ENCODE measurements at regions not wholly inside any gene's neighbourhood (a gene's known extent, or its start where the extent isn't known, plus 50 kb on each side); places are given as distances from the start of the nearest gene placed in this dataset.
"Not testable (repeated sequence)": the region's sequence is repeated elsewhere in the genome, so short reads cannot be mapped to it uniquely, and the experiment has no call there.

DNA sequence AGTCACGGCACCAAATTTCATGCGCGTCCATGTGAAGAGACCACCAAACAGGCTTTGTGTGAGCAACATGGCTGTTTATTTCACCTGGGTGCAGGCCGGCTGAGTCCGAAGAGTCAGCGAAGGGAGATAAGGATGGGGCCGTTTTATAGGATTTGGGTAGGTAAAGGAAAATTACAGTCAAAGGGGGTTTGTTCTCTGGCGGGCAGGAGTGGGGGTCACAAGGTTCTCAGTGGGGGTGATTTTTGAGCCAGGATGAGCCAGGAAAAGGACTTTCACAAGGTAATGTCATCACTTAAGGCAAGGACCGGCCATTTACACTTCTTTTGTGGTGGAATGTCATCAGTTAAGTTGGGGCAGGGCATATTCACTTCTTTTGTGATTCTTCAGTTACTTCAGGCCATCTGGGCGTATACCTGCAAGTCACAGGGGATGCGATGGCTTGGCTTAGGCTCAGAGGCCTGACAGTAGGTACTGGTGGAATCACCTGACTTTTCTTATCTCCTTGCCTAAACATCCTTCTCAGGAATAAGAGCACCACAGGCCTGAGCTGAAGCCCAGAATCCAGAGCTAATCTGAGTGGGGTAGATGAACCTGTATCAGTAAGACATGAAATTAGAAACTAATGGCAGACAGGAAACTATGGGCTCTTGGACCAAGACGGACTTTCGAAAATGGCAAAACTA lies 334.7 kb upstream of the POT1 start:
- TF ChIP-seq, protein P1, sequence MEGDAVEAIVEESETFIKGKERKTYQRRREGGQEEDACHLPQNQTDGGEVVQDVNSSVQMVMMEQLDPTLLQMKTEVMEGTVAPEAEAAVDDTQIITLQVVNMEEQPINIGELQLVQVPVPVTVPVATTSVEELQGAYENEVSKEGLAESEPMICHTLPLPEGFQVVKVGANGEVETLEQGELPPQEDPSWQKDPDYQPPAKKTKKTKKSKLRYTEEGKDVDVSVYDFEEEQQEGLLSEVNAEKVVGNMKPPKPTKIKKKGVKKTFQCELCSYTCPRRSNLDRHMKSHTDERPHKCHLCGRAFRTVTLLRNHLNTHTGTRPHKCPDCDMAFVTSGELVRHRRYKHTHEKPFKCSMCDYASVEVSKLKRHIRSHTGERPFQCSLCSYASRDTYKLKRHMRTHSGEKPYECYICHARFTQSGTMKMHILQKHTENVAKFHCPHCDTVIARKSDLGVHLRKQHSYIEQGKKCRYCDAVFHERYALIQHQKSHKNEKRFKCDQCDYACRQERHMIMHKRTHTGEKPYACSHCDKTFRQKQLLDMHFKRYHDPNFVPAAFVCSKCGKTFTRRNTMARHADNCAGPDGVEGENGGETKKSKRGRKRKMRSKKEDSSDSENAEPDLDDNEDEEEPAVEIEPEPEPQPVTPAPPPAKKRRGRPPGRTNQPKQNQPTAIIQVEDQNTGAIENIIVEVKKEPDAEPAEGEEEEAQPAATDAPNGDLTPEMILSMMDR (IDR thresholded peaks at IDR 0.05), result not testable (repeated sequence)
- TF ChIP-seq POLR2A (IDR thresholded peaks at IDR 0.05), result not testable (repeated sequence)

Measured in prostate gland (tissue), 2 donors.